HG02588 (cell line): ENCODE measurements at regions not wholly inside any gene's neighbourhood (a gene's known extent, or its start where the extent isn't known, plus 50 kb on each side); places are given as distances from the start of the nearest gene placed in this dataset.
"Not testable (repeated sequence)": the region's sequence is repeated elsewhere in the genome, so short reads cannot be mapped to it uniquely, and the experiment has no call there.

Experiments used
- ATAC-seq: cut with Tn5 transposase; IDR thresholded peaks from one replicate; pipeline ENCODE4 v1.9.1; 2021; ENCODE audit warnings: mild to moderate bottlenecking, moderate library complexity; ENCODE audit not compliant: unreplicated experiment

- ATAC-seq, result no peak
These were observed 2361.9 kb downstream of the ARAP2 start for GRCh38 chr4:33882246-33882990.

DNA sequence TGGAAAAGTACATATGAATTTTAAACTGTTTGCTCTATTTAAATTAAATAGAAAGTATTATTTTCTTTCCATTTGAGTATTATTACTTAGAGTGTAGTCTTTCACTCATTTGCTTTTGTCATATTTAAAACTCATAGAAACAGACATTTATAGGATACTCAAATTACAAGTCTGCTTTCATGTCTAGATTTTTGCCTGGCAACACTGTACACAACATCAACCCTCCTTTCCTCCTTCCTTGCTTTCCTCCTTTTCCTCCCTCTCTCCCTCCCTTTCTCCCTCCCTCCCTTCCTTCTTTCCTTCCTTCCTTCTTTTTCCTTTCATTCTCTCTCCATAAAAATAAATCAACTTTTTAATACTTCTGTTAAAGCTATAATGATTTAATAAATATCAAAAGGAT is 2361.2 kb downstream of the ARAP2 start:
- no peak for ATAC-seq

GRCh38 chr4:33886356-33886755 is 2358.0 kb downstream of the ARAP2 start:
- no peak for ATAC-seq

DNA sequence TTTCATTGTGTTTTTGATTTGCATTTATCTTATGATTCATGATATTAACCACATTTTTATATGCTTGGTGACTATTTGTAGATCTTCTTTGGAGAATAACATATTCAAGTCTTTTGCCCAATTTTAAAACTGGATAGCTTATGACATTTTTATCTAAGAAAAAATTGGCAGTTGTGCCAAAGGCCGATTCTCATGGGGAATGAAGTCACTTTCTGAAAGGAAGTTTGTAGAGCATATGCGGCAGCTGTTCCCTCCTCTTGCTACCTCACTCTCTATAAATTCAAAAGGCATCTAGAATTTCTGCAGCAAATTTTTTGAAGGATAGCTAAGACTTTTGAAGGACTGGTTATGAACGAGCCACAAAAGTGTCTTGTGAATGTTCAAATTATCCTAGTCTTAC is 2353.5 kb downstream of the ARAP2 start:
- ATAC-seq, result no peak

DNA sequence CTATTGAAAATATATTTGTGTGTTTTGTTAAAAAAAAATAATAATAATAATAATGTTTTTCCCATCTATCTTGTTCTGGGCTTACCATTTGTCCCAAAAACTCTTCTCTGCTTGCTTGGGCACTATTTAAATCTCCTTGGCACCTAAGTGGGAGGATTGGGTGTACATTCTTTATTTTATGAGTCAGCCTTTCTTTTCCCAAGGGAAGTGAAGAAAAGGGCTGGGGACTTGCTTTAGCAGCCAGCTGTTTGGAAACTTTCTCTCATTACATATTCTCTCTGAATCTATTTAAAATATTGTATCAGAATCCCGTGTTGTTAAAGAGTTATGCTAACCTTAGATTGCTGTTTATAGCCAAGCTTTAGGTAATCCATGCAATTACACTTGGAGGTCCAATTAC is 2332.4 kb downstream of the ARAP2 start:
- no peak for ATAC-seq

- ATAC-seq, result no peak
These were observed 2329.9 kb downstream of the ARAP2 start for GRCh38 chr4:33914386-33914785.

DNA sequence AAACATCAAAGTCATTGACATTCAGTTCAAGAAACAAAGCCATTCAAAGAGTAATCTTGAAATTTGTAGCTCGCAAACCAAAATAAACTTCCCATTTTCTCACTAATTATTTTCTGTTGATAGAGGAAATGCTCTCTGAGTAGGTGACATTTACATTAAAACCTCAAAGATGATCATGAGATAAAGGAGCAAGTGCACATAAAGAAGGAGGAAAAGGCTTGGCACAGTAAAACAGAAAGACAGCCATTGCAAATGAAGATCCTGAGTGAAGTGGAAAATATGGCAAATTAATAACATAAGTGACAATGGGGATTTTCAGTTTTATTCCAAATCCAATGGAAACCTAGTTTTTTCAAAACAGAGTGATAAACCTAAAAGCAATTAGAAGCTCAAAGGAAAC is 2320.8 kb downstream of the ARAP2 start:
- no peak for ATAC-seq

DNA sequence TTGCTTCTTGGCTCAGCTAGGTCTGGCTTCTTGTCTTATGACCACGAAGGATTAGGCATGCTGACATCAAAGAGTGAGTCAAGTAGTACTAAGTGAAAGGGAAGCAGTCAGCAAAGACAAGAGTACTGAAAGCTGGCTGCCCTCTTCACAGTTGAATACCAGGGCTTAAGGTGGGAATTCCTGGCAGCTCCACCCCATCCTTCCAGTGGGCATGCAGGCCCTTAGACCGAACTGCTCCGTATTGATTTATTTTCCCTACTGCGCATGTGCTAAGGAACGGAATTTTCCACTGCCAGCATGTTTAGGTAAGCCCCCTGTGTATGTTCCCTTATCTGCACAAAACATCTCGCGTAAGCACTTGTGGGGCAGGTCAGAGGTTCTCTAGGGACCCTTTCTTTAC is 2320.1 kb downstream of the ARAP2 start:
- ATAC-seq, result no peak

GRCh38 chr4:33924811-33925210 is 2319.5 kb downstream of the ARAP2 start:
- ATAC-seq, result no peak

- no peak for ATAC-seq
These were observed 2313.8 kb downstream of the ARAP2 start for GRCh38 chr4:33930497-33930896.

DNA sequence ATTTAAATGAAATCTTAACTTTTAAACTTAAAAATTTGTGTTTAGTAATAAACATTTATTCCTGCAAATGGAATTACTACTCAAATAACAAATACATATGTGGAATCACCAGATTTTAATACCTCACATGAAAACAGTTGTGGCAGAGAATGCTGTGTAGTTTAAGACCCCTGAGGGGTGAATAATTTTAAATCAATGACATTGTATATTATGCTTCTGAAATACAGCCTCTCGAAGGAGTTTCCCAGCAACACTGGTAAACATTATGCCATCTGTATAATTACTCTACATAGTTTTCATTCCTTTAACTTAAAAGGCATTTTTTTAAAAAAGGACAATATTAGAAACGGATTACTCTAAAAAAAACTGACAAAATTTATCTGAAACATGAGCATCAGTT is 2313.3 kb downstream of the ARAP2 start:
- ATAC-seq, result no peak

DNA sequence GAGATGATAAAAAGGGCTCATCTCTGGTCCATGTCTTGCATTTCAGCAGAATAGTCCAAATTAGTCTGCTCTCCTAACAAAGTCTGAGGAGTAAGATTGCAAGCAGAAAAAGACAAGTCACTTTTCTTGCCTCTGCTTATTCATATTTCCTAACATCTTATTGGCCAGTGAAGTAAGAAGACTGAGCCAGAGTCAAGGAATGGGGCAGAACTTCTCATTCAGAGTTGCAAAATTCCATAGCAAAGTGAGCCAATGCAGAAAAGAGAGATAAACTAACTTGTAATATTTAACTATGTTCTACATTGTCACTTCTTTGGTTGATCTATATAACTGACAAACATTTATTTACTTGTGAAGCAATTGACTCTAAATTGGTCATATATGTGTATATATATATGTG is 2304.0 kb downstream of the ARAP2 start:
- ATAC-seq, result no peak

- ATAC-seq, result no peak
These were observed 2302.5 kb downstream of the ARAP2 start for GRCh38 chr4:33941854-33942253.

- no peak for ATAC-seq
These were observed 2295.4 kb downstream of the ARAP2 start for GRCh38 chr4:33948921-33949320.

DNA sequence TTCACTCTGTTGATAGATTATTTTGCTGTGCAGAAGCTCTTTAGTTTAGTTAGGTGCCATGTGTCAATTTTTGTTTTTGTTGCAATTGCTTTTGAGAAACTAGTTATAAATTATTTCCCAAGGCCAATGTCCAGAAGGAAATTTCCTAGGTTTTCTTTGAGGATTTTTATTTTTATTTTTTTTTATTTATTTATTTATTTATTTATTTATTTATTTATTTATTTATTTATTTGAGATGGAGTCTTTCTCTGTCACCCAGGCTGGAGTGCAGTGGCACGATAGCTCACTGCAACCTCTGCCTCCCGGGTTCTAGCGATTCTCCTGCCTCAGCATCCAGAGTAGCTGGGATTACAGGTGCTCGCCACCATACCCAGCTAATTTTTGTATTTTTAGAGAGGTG is 2290.5 kb downstream of the ARAP2 start:
- not testable (repeated sequence) for ATAC-seq

GRCh38 chr4:33954759-33955158 is 2289.6 kb downstream of the ARAP2 start:
- ATAC-seq, result no peak

GRCh38 chr4:33959519-33959918 is 2284.8 kb downstream of the ARAP2 start:
- ATAC-seq, result no peak

DNA sequence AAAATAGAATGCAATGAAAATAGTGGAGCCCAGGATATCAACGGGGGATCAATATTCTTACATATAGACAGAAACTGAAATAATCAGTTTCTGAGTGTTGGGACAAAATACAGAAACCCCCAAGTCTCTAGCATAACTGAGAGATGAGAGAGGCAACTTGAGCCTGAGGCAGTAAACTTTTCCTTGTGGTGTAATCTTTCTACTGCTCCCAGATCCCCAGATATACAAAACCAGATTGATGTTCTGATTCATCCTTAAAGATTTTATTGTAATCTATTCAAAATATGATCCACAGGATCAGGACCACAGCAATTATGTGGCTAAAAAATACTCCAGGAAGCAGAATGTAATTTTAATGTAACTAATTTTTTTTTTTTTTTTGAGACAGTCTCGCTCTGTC is 2282.6 kb downstream of the ARAP2 start:
- ATAC-seq, result no peak

GRCh38 chr4:33966808-33967207 is 2277.5 kb downstream of the ARAP2 start:
- ATAC-seq, result no peak

- ATAC-seq, result no peak
These were observed 2270.0 kb downstream of the ARAP2 start for GRCh38 chr4:33974270-33974669.

DNA sequence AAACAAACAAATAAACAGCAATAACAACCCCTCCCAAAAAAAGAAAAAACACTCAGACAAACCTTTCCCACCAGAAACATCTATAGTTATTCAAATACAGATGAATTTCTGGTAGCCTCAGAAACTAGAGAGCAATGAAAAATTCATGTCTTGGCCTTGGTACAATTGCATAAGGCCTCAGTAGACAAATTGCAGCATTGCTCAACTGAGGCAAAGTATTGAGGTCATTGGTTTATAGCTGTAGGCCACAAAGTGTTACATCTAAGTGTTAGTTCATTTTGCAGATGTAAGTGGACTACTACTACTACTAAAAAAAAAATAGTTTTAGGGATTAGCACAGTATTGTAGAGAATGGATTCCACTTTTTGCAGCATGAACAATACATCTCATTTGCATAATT is 2268.3 kb downstream of the ARAP2 start:
- ATAC-seq, result no peak

DNA sequence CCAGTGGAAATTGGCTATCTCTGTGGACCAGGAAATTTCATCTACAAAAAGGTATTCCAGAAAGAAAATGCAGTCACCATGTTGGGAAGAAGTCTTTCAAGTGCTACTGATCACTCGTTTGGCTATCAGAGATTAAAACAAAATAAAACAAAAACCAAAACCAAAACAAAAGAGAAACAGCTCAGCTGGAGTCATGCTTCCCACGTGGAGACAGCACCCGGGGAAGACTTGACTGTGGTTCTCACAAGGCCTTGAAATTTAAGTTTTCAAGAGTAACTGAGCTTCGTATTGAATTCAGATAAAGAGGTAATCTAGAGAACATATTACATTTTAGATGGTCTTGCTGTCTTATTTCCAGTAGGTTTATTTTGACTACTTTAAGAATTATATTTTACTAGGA is 2264.5 kb downstream of the ARAP2 start:
- ATAC-seq, result not testable (repeated sequence)

- no peak for ATAC-seq
These were observed 2264.0 kb downstream of the ARAP2 start for GRCh38 chr4:33980361-33980760.
